Ascending aorta (tissue), 2 donors: ENCODE measurements at regions not wholly inside any gene's neighbourhood (a gene's known extent, or its start where the extent isn't known, plus 50 kb on each side); places are given as distances from the start of the nearest gene placed in this dataset.

Experiments
- DNase-seq, 2 donors: peaks; one replicate each; pipeline ENCODE4 v3.0.0-alpha.2; 2019; ENCODE audit warnings: low spot score in 2 of 2
- H3K27ac ChIP-seq, 2 donors: fragments of 200-600 bp; sonication (generic); one replicate each; pipeline ENCODE4 v1.5.1; 2016 to 2017; ENCODE audit warnings: mild to moderate bottlenecking in 1 of 2
- H3K27me3 ChIP-seq: fragments of 200-600 bp; sonication (generic); one replicate; pipeline ENCODE4 v1.5.1; 2017
- H3K36me3 ChIP-seq, 2 donors: fragments of 200-600 bp; sonication (generic); one replicate each; pipeline ENCODE4 v1.5.1; 2016
- H3K4me1 ChIP-seq, 2 donors: fragments of 200-600 bp; sonication (generic); one replicate each; pipeline ENCODE4 v1.5.1; 2016 to 2017; ENCODE audit warnings: mild to moderate bottlenecking in 1 of 2
- H3K4me3 ChIP-seq, 2 donors: fragments of 200-600 bp; sonication (generic); one replicate each; pipeline ENCODE4 v1.5.1; 2016 to 2017; ENCODE audit warnings: mild to moderate bottlenecking in 1 of 2
- H3K9me3 ChIP-seq, 2 donors: fragments of 200-600 bp; sonication (generic); one replicate each; pipeline ENCODE4 v1.5.1; 2016
- intact Hi-C: fragments of 100-400 bp; cut with DNase I; formaldehyde crosslinking; loops from one replicate; pipeline ENCODE4 v1.15.1; 2023
- TF ChIP-seq, protein P1 (sequence below), 3 experiments: fragments of 200-600 bp in 2 of 3; fragments of 450-650 bp in 1 of 3; sonication (generic) in 2 of 3; IDR thresholded peaks; one replicate each; pipeline ENCODE4 v1.5.1; 2016 to 2019; ENCODE audit warnings: antibody characterized with exemption in 3 of 3, mild to moderate bottlenecking in 1 of 3, moderate library complexity in 1 of 3

DNA sequence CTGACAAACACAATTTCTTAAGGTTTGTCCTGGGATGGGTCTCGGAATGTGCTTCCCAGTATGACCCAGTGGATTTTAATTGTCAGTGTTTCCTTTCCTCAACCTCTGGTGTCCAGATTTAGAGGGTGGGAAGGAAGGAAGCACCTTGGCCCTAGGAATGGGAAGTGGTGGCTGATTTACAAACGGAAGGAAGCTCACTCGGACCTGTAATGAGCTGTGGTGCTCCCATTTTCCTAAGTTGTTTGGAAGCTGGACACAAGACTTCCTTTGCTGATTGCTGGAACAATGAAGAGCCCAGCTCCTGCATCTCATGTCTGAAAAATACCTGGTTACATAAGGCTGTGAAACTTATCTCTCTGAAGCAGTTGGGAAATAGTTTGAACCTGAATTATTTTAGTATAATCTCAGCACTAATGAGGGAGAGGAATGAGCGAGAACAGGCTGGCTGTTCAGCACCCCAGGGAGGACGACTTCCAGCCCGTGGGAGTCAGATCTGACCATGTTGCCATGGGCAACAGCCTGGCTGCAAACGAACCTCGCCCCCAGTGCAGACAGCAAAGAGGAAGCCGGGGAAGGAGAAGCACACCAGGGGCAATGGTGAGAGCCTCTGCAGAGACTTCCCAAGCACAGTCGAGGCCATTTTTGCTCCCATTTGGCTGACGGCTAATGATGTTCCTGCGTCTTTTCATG lies 74.4 kb upstream of the ASB18 start:
- intact Hi-C loops: no loop called here
- DNase-seq: no peak
- H3K4me3 ChIP-seq: no peak overlapping the region

DNA sequence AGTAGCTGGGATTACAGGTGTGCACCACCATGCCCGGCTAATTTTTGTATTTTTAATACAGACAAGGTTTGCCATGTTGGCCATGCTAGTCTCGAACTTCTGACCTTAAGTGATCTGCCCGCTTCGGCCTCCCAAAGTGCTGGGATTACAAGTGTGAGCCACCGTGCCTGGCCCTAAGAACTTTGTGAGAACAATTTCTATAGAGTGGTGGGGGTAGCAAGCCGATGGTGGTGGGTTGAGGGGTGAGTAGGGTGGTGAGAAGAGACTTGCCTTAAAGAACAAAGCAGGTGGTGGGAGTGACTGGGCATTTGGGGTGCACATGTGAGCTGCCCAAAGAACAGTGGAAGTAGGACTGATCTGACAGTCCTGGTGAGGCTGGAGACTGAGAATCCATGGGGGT lies 76.0 kb upstream of the ASB18 start:
- intact Hi-C loops: no loop called here
- H3K4me3 ChIP-seq: no peak overlapping the region

More for the DNA sequence above, 74.4 kb upstream of the ASB18 start:
- Histone ChIP-seq H3K36me3 (no peaks in the 10 kb centered on the region), H3K9me3 (no peaks in the 10 kb centered on the region), H3K4me1 (peaks cover 5% of the 10 kb centered on the region in 2 donors), H3K27me3 (no peaks in the 10 kb centered on the region), H3K27ac (no peak overlapping the region)
- TF ChIP-seq, protein P1, sequence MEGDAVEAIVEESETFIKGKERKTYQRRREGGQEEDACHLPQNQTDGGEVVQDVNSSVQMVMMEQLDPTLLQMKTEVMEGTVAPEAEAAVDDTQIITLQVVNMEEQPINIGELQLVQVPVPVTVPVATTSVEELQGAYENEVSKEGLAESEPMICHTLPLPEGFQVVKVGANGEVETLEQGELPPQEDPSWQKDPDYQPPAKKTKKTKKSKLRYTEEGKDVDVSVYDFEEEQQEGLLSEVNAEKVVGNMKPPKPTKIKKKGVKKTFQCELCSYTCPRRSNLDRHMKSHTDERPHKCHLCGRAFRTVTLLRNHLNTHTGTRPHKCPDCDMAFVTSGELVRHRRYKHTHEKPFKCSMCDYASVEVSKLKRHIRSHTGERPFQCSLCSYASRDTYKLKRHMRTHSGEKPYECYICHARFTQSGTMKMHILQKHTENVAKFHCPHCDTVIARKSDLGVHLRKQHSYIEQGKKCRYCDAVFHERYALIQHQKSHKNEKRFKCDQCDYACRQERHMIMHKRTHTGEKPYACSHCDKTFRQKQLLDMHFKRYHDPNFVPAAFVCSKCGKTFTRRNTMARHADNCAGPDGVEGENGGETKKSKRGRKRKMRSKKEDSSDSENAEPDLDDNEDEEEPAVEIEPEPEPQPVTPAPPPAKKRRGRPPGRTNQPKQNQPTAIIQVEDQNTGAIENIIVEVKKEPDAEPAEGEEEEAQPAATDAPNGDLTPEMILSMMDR (IDR thresholded peaks at IDR 0.05): no peak

DNA sequence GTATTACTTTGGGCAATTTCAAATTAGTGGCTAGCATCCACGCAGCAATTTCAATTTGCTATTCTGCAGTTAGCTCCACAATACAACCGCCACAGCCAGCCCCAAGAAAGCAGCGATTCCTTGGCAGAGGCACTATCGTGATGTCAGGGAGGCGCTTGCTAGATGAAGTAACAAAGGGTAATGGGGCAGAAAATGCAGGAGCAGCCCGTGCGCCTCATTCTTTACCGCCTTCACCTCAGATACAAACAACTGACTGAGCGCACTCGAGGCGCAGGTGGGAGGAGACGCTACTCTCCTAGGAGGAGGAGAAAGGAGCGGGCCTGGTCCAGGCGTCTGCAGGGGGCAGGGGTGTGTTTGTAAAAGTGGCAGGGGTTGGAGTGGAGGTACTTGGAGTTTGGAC lies 76.9 kb upstream of the ASB18 start:
- Histone ChIP-seq H3K4me3 (no peak overlapping the region), H3K4me1 (peaks cover 0 to 5% of the 10 kb centered on the region in 2 donors), H3K27ac (no peak overlapping the region), H3K27me3 (no peaks in the 10 kb centered on the region), H3K36me3 (no peaks in the 10 kb centered on the region), H3K9me3 (no peaks in the 10 kb centered on the region)
- intact Hi-C loops: no loop called here
- no peak for DNase-seq
- TF ChIP-seq, protein P1 (IDR thresholded peaks at IDR 0.05): no peak

More for the DNA sequence above, 76.0 kb upstream of the ASB18 start:
- TF ChIP-seq, protein P1 (IDR thresholded peaks at IDR 0.05): no peak
- Histone ChIP-seq H3K27me3 (no peaks in the 10 kb centered on the region), H3K27ac (no peak overlapping the region), H3K36me3 (no peaks in the 10 kb centered on the region), H3K9me3 (no peaks in the 10 kb centered on the region), H3K4me1 (peaks cover 0 to 5% of the 10 kb centered on the region in 2 donors)
- DNase-seq: no peak

DNA sequence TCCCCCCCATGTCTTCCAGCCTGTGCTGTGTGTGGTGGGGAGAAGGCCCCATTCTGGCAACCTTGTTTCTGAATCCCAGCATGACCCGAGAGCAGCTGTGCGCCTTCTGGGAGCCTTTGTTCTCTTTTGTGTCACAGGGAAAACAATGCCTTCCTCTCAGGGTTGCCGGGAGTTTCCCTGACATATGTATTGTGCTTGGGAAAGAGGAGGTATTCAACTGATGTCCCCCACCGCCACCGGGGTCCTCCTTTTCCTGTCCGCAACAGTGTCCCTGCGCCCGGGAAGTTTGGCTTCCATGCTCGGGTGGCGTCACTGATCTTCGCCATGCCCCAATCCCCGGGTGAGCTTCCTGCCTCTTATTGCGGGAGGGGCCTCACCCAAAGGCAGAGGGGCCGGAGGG lies 77.5 kb upstream of the ASB18 start:
- H3K4me1 ChIP-seq: peaks cover 0 to 5% of the 10 kb centered on the region in 2 donors
- H3K4me3 ChIP-seq: no peak overlapping the region
- no peaks in the 10 kb centered on the region for H3K36me3 ChIP-seq
- no peak overlapping the region for H3K27ac ChIP-seq
- intact Hi-C loops: loop anchor here (2.0 kb wide), 1 partner anchor 719 kb away; no protein-coding TSS in a partner anchor
- no peak for DNase-seq
- TF ChIP-seq, protein P1 (IDR thresholded peaks at IDR 0.05): no peak
- no peaks in the 10 kb centered on the region for H3K9me3 ChIP-seq
- no peaks in the 10 kb centered on the region for H3K27me3 ChIP-seq

DNA sequence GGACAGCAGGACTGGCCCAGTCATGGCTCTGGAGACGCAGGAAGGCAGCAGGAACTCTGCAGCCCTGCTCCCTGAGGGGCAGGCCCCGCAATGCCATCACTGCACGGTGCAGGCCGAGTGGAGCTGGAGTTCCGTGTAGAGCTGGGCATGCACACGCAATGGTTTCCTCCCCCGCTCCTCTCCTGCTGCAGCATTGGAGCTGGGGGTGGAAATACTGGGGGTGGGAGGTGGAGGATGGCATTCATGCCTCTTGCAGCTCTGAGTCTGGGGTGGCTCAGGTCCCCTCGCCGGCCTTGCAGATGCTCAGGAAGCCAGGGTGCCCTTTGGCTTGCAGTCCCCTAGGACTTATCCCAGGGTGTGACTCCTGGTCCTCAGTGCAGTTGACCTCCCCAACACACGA lies 78.3 kb upstream of the ASB18 start:
- no peak overlapping the region for H3K4me3 ChIP-seq
- intact Hi-C loops: loop anchor here (2.0 kb wide), 1 partner anchor 718 kb away; no protein-coding TSS in a partner anchor
- no peaks in the 10 kb centered on the region for H3K27me3 ChIP-seq
- H3K36me3 ChIP-seq: no peaks in the 10 kb centered on the region
- H3K4me1 ChIP-seq: peaks cover 0 to 5% of the 10 kb centered on the region in 2 donors
- H3K9me3 ChIP-seq: no peaks in the 10 kb centered on the region
- no peak overlapping the region for H3K27ac ChIP-seq
- TF ChIP-seq, protein P1 (IDR thresholded peaks at IDR 0.05): no peak
- DNase-seq: no peak
